ENCODE measurements at regions not wholly inside any gene's neighbourhood (a gene's known extent, or its start where the extent isn't known, plus 50 kb on each side); places are given as distances from the start of the nearest gene placed in this dataset.
"Not testable (repeated sequence)": the region's sequence is repeated elsewhere in the genome, so short reads cannot be mapped to it uniquely, and the experiment has no call there.

DNA sequence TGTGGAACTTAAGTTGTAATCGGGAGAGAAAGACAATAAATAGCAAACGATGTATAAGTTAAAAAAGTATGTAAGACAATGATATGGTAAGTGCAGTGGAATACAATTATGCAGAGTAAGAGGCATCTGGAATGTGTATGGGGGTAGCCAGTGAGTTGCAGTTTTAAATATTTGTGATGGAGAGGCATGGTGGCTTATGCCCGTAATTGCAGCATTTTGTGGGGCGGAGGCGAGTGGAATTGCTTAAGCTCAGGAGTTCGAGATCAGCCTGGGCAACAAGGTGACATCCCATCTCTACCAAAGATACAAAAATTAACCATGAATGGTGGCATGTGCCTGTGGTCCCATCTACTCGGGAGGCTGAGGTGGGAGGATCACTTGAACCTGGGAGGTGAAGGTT is 52.5 kb upstream of the WDFY3 start:
- no peak for DNase-seq

DNA sequence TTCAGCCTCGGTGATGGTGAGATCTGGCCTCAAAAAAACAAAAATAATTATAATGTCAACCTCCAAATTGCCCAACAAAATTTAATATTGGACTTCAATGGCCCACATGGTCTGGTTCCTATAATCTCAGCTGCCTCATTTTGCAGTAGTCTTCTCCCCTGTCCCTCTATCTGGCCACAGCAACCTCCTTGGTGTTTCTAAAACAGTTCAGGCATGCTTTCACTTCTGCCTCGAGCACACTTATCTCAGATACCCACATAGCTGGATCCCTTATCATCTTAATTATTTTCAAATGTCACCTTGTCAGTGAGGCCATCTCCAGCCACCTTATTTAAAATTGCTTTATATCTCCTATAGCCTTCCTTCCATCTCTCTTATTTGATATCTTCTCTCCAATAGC is 52.9 kb upstream of the WDFY3 start:
- DNase-seq, result no peak

DNA sequence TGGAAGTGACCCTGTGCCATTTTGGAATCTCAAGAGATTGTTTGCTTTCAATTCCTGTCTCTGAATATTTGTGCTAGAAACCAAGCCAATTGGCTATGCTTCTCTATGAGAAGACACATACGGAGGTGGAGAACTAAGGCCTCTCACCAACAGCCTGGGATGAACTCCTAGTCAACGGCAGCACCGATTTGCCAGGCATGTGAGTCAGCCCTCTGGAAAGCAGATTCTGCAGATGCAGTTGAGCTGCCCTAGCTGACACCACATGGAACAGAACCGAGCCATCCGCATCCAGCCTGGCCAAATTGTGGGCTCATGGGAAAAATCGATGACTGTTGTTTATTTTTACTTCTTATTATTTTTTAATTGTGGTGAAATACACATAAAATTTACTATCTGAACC is 58.2 kb upstream of the WDFY3 start:
- no peak for DNase-seq

DNA sequence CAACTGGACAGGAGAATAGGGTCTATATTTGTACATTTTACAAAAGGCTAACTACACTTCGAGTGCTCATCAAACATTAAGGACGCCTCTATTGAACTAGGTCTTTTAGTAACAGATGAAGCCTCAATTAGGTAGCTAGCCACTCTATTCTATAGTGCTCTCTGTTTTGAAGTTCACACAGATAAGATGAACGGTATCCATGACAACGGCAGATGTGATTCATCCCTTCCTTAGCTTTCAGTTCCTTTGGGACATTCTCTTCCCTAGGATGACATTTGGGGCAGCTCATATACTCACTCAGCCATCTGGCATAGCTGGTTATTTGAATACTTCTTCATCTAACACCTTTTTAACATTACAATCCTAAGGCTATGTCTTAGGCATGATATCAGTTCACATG is 62.4 kb upstream of the WDFY3 start:
- DNase-seq, result no peak

DNA sequence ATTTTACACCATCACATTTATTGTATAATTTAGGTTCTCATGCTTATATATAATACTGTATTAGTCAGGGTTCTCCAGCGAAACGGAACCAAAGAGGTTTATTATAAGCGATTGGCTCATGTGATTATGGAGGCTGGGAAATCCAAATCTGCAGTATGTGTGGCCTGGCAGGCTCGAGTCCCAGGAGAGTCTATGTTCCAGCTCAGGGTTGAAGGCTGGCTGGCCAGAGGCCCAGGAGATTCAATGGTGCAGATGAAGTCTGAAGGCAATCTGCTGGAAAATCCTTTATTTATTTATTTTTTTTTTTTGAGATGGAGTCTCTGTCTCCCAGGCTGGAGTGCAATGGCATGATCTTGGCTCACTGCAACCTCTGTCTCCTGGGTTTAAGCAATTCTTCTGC is 63.0 kb upstream of the WDFY3 start:
- DNase-seq, result no peak

DNA sequence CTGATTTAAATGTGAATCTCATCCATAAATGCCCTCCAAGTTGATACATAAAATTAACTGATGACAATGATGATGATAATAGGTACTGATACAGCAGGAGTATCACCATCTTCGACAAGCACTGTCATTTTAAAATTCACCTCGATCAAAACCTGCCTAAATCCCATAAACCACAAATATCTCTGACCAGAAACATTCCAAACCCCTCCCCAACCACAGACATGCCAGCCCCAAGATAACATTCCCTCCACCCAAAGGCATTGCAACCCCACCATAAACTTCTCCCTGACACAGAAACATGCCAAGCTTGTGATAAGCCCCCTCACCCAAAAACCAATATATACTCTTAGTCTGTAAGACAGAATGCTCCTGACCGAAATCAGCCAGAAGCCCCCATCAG is 63.7 kb upstream of the WDFY3 start:
- no peak for DNase-seq

DNA sequence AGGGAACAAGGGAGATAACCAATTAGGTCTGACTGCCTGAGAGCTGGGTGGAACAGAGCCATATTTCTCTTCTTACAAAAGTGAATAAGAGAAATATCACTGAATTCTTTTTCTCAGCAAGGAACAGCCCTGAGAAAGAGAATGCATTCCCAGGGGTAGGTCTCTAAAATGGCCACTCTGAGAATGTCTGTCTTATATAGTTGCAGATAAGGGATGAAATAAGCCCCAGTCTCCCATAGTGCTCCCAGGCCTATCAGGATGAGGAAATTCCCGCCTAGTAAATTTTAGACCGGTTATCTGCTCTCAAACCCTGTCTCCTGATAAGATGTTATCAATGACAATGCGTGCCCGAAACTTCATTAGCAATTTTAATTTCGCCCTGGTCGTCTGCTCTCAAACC is 67.3 kb upstream of the WDFY3 start:
- not testable (repeated sequence) for DNase-seq

DNA sequence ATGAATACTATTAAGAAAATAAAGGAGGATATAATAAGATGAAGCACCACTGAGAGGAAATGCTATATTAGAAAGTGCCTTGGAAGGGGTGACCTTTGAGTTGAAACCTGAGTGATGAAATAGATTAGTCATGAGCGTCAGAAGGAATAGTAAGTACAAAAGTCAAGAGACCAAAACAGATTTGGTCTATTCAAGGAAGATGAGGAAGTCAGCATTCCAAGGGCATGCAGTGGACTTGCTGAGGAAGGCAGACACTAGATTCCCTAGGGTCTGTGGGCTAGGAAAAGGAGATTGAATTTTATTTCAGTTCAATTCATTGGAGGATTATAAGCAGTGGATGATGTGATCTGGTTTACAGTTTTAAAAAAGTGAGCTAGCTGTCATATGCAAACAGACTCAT is 73.0 kb upstream of the WDFY3 start:
- DNase-seq, result no peak

DNA sequence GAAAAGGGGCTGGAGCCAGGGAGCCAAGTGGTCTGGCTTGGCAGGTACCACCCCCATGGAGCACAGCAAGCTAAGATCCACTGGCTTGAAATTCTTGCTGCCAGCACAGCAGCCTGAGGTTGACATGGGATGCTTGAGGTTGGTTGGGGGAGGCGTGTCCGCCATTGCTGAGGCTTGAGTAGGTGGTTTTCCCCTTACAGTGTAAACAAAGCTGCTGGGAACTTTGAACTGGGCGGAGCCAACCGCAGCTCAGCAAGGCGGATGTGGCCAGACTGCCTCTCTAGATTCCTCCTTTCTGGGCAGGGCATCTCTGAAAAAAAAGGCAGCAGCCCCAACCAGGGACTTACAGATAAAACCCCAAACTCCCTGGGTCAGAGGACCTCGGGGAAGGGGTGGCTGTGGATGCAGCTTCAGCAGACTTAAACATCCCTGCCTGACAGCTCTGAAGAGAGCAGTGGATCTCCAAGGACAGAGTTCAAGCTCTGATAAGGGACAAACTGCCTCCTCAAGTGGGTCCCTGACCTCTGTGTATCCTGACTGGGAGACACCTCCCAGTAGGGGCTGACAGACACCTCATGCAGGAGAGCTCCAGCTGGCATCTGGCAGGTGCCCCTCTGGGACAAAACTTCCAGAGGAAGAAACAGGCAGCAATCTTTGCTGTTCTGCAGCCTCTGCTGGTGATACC is 77.5 kb upstream of the WDFY3 start:
- DNase-seq, result peak; percentile 6

DNA sequence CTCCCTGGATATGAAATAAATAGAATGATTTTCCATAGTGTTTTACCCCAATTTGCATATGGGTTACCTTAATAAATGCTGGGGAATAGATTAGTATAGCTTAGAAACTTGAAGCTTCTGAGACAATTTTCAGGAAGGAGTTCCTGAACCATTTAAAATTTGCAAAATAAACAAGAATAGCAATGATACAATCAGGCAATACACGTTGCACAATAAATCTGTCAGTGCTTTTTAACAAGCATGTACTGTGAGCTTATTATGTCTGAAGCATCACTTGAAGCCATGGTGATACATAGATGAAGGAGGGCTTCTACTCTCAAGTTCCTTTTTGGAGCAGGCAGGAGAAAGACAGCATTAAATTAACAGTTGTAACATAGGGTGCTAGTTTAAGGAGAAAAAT is 84.2 kb upstream of the WDFY3 start:
- DNase-seq, result no peak

DNA sequence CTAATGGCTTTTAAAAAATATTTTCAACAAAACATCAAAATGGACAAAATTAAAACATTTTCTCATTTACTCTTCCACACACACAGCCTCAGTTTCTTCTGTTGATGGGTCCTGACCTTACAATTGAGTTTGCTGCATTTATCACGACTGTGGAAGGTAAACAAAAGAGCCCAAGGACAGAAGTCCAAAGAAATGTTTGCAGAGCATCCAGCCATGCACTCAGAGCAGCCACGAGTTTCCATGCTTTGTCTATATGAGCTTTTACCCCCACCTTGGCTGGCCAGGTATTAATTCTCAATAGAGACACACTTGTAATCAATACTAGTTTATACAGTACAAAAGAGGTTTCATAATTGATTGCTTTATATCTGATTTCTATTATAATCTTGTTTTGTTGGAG is 85.0 kb upstream of the WDFY3 start:
- no peak for DNase-seq

DNA sequence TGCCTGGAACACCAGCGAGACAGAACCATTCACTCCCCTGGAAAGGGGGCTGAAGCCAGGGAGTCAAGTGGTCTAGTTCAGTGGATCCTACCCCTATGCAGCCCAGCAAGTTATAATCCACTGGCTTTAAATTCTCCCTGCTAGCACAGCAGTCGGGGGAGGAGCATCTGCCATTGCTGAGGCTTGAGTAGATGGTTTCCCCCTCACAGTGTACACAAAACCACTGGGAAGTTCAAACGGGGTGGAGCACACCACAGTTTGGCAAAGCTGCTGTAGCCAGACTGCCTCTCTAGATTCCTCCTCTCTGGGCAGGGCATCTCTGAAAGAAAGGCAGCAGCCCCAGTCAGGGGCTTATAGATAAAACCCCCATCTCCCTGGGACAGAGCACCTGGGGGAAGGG is 88.4 kb upstream of the WDFY3 start:
- not testable (repeated sequence) for DNase-seq

DNA sequence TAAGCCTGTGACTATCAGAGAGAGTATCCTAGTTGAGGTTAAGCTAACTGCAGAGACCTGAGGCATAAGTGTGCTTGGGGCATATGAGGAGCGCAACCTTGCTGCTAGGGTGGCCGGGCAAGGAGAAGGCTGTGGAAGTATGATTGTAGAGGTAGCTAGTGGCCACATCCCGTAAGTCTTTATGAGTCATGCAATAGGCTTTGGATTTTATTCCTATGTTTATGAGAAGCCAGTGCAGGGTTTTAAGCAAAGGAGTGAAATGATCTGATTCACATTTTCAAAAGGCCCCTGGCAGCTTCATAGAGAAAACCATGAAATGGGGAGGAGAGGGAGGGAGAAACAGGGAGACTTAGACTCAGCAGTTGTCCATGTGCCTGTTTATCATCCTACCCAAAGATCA is 92.1 kb upstream of the WDFY3 start:
- DNase-seq, result no peak

DNA sequence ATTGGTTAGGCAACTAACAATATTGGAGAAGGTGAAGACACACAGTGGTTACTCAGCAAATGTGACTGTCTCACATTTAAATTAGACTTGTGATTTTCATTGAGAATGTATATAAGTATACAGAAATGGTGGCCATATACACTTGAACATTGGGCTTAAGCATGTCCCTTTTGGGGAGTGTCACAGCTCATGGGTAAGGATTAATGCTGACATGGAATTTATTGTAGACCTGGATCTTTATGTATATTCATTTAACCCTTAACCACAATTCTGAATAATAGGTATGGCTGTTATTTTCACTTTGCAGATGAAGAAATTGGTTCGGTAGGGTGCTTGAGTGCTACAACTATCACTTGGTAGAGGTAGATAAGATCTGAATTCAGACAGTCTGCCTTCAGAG is 95.5 kb upstream of the WDFY3 start:
- DNase-seq, result no peak

DNA sequence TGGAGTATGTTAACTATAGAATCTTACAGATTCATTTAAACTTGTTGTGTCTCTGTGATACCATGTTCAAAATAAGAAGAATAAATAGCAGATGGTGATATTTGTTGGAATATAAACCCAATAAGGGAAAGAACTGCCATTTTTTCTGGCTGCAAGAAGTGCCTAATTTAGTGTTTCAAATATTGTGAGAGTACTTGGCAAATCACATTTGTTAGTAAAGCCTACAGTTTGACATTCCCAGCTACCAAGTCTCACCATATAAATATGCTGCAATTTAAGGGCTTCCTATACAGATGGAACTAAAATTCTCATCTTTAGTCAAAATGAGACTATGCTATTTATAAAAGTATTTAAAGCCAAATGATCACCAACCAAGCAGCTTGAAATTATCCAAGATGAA is 96.0 kb upstream of the WDFY3 start:
- DNase-seq, result no peak

DNA sequence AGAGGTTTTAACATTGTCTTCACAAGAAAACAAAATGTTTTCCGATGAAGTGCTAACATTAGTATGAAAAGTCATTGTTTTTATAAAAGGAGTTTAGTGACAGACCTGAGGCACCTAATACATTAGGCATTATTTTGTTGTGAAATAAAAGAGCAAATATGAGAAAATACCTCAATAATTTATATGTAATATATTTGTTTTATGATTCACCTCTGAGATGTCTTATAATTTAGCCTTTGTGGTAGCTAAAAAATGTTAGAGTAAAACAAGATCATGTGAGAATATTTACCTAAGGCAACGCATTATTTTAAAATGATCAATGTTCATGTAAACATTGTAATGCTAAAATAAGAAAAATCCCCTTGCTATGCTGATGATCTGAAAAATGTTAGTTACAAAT is 100.9 kb upstream of the WDFY3 start:
- no peak for DNase-seq

DNA sequence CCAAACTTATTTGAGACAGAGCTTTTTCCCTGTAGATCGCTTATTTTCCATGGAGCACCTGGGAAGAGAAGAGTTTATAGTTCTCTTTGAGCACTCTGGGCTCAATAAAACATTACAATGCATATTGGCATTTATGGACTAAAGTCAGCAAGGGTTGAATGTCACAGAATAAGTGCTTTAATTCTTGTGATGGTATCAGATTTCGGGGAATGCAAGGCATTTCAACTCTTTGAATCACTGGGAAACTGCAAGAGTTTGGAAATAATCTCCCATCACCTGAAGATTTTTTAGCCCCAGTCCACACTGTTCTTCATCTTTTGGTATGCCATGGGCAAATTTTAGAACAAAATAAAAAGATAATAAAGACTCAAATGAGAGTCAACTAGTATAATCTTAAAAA is 111.5 kb upstream of the WDFY3 start:
- no peak for DNase-seq

DNA sequence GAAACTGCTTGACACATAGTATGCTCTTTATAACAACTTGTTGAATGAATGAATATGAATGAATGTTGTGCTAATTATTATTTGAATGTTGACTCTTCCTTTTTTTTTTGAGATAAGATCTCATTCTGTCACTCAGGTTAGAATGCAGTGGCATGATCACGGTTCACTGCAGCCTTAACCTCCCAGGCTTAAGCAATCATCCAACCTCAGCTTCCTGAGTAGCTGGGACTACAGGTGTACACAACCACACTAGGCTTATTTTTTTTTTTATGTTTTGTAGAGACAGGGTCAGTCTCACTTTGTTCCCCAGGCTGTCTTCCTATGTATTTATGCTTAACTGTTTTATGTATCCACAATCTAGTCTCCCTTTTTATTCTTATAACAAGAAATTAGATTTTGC is 114.7 kb upstream of the WDFY3 start:
- no peak for DNase-seq

DNA sequence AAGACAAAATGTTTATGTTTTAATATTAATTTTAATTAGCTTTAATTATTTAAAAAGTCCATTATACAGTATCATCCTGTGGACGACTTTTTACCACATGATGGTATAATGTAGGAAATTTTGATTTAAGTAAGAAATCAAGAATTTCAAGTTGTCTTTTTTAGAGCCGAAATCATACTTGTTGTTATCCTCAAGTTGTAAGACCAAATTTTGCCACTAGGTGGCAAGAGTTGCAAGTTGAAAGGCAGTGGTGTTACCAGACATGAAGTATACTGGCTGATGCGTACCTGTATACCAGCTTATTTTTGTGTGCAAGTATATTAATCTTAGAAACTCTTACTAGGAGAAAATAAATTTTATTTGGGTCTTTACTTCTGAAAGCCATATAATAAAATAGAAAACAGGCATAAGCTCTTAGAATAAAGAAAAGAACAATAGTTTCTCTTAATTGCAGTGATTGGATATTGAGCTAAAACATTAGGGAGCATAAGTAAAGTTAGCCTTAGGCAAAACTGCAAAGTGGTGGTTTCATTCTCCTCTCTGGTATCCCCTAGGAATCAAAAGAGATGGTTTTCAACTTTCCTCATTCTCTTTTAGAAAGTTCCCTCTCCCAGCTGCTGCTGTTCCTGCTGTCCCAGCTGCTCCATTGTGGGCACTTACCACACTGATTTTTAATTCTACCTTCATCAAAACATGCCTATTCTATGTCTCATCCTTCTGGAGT is 118.0 kb upstream of the WDFY3 start:
- DNase-seq, result peak; percentile 24

DNA sequence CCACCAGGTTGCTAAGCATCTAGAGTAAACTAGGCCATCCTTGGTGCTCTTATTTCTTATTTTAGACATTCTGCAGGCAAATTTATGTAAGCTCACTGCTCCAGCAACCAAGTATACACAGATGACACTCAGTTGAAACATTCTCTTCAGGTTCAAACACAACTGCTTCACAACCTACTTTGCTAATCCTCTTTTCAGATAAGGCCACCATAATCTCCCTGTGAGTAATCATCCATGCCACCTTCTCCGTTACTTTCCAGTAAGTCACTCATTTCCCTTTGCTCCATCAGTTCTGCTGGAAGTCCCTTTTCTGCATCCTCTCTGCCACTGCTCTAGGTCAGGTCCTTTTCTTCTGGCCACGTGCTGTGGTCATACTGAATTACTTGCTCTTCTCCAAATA is 120.2 kb upstream of the WDFY3 start:
- DNase-seq, result no peak

DNA sequence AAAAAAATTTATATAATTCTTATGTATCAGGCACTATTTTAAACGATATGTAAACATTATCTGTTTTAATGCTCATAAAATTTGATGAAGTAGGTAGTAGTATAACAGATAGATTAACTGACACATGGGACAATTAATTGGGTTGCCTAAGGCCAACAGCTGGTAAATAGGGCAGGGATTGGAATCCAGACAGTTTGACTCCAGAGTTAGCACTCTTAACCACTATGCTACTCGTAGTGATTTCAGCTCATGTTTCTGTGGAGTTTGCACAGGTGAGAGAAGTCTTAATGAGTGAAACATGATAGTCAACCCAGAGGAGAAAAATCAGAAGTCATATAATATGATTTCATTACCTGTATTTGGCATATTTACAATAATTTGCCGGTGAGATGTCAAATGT is 126.0 kb upstream of the WDFY3 start:
- no peak for DNase-seq

DNA sequence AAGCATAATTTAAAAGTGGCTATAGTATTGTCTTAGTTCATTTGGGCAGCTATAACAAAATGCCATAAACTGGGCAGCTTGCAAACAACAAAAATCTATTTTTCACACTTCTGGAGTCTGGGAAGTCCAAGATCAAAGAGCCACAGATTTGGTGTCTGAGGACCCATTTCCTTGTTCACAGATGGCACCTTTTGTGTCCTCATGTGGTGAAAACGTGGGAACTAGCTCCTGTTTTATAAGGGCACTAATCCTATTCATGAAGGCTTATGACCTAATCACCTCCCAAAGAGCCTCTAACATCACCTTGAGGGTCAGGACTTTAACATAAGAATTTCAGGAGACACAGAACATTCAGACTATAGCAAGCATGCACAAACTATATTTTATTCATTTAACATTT is 126.5 kb upstream of the WDFY3 start:
- DNase-seq, result no peak

DNA sequence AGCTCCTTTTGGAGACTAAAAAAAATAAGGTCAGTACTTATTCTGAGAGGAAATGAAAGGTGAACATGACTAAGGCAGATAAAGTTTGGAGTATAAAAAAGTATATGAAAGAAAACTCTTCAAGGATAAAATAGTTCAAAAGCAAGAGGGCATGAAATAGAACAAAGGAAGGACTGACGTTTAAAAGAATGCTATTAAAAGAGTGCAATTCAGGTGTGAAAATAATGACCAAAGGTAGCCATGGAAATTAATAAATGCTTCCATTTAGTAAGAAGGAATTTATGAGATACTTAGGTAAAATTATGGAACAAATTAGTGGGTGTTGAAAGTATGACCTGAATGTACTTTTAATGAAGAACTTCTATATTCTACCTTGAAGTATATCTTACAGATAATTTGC is 128.2 kb upstream of the WDFY3 start:
- DNase-seq, result no peak

DNA sequence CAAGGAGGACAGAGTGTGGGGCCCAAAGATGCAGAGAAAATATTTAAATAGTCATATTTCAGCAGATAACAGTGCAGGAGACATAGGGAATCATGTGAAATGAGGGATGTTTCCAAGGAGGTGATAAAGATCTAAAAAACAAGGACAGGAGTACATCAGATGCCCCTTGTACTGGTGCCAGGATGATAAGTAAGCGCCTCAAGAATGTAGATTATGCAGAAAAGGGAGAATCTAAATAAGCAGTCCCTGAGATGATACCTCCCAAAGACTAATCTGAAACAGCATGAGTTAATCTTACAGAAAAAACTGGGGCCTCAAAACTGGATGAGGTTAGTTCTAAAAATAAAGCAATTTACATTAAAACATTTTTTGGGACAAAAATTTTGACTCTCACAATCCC is 136.1 kb upstream of the WDFY3 start:
- DNase-seq, result no peak

DNA sequence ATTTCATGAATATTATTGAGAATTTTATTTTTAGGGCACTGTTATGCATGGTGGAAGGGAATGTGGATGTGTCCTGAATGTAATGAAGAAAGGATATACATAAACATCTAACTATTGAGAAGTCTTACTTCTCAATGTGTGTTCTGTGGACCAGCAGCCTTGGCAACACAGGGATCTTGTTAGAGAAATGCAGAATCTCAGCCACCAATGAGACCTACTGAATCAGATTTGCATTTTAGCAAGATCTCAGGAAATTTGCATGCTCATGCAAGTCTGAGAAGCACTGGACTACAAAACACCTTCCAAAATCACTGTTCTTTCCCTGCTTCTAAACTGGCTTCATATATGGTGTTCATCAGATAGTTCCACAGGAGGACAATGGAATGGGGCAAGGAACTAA is 139.7 kb upstream of the WDFY3 start:
- DNase-seq, result no peak
